Smooth muscle cell (in vitro differentiated cells): ENCODE measurements at regions not wholly inside any gene's neighbourhood (a gene's known extent, or its start where the extent isn't known, plus 50 kb on each side); places are given as distances from the start of the nearest gene placed in this dataset.

Source experiments
- DNase-seq: peaks from one replicate; lab custom pipeline; 2025; ENCODE audit not compliant: unreplicated experiment; lab: John Stamatoyannopoulos, UW
- H2AFZ ChIP-seq: fragments of 200-600 bp; sonication (generic); 2 replicates; pipeline ENCODE4 v1.6.0; 2016; ENCODE audit warnings: antibody characterized with exemption, low read depth, mild to moderate bottlenecking
- H3F3A ChIP-seq: fragments of 200-600 bp; sonication (generic); 2 replicates; pipeline ENCODE4 v1.6.0; 2017; ENCODE audit warnings: antibody characterized with exemption, low read depth
- H3K27ac ChIP-seq: fragments of 200-600 bp; sonication (generic); 2 replicates; pipeline ENCODE4 v1.5.1; 2016; ENCODE audit warnings: low read depth, mild to moderate bottlenecking
- H3K27me3 ChIP-seq: fragments of 200-600 bp; sonication (generic); 2 replicates; pipeline ENCODE4 v1.6.1; 2016; ENCODE audit warnings: low read depth, mild to moderate bottlenecking
- H3K36me3 ChIP-seq: fragments of 200-600 bp; sonication (generic); 2 replicates; pipeline ENCODE4 v1.5.1; 2016; ENCODE audit warnings: low read depth
- H3K4me1 ChIP-seq: fragments of 200-600 bp; sonication (generic); 2 replicates; pipeline ENCODE4 v1.5.1; 2016; ENCODE audit warnings: low read depth
- H3K4me2 ChIP-seq: fragments of 200-600 bp; sonication (generic); 2 replicates; pipeline ENCODE4 v1.6.0; 2016; ENCODE audit warnings: mild to moderate bottlenecking
- H3K4me3 ChIP-seq: fragments of 200-600 bp; sonication (generic); 2 replicates; pipeline ENCODE4 v1.5.1; 2016; ENCODE audit warnings: mild to moderate bottlenecking
- H3K79me2 ChIP-seq: fragments of 200-600 bp; sonication (generic); 2 replicates; pipeline ENCODE4 v1.6.0; 2016; ENCODE audit warnings: low read depth, mild to moderate bottlenecking
- H3K9ac ChIP-seq: fragments of 200-600 bp; sonication (generic); 2 replicates; pipeline ENCODE4 v1.6.0; 2016; ENCODE audit warnings: low read depth
- H3K9me3 ChIP-seq: fragments of 200-600 bp; sonication (generic); replicated peaks from 2 replicates; pipeline ENCODE4 v1.5.1; 2016; ENCODE audit warnings: low read depth
- H4K20me1 ChIP-seq: fragments of 200-600 bp; sonication (generic); 2 replicates; pipeline ENCODE4 v1.6.0; 2016; ENCODE audit warnings: low read depth
- CTCF ChIP-seq: fragments of 200-600 bp; sonication (generic); IDR thresholded peaks from 2 replicates; pipeline ENCODE4 v1.5.1; 2017; ENCODE audit warnings: borderline replicate concordance, mild to moderate bottlenecking, antibody characterized with exemption; ENCODE audit not compliant: insufficient read depth, poor library complexity, severe bottlenecking
- WGBS: methylation state at CpG from one replicate; pipeline ENCODE4 v1.1.7; 2016; ENCODE audit warnings: low lambda C conversion rate; 5-methylcytosine and 5-hydroxymethylcytosine counted together

GRCh38 chr14:56892959-56893358, 82.7 kb upstream of the OTX2 start:
- H3K79me2 ChIP-seq, result no peaks in the 10 kb centered on the region
- peaks cover 59% of the 10 kb centered on the region for H3K4me1 ChIP-seq
- no peaks in the 10 kb centered on the region for H4K20me1 ChIP-seq
- H3F3A ChIP-seq, result no peaks in the 10 kb centered on the region
- no peak overlapping the region for H3K4me2 ChIP-seq
- H3K4me3 ChIP-seq, result no peak overlapping the region
- H3K9ac ChIP-seq, result no peak overlapping the region
- WGBS, result 48% methylated on average over 5 of the region's 5 CpGs
- no peak for TF ChIP-seq CTCF
- no peaks in the 10 kb centered on the region for H3K9me3 ChIP-seq
- H2AFZ ChIP-seq, result no peak overlapping the region
- no peaks in the 10 kb centered on the region for H3K36me3 ChIP-seq
- H3K27me3 ChIP-seq, result peaks cover 20% of the 10 kb centered on the region
- H3K27ac ChIP-seq, result no peak overlapping the region
- no peak for DNase-seq

DNA sequence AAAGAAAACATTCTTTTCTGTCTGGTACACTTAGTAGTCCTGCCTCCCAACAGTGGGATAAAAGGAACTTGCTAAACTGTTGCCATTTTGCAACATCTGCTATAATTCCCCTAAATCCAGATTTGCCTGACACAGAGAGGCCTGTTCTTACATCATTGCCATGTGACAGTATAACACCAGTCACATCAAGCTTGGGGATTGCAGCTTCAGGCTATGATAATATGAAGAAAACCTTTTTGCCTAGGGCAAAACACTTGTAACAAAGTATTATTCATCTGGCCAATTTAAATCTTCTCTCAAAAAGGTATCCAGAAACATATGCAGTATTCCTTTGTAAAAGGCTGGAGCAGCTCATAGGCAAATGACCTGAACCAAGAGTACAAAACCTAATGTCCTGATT, 80.9 kb upstream of the OTX2 start:
- no peak overlapping the region for H3K27ac ChIP-seq

GRCh38 chr14:56889705-56890104, 79.4 kb upstream of the OTX2 start:
- 93% methylated on average over 2 of the region's 2 CpGs for WGBS

More for the DNA sequence above, 80.9 kb upstream of the OTX2 start:
- Histone ChIP-seq H2AFZ (no peak overlapping the region), H3K4me1 (peaks cover 69% of the 10 kb centered on the region), H4K20me1 (no peaks in the 10 kb centered on the region), H3K4me3 (no peak overlapping the region), H3F3A (no peaks in the 10 kb centered on the region), H3K79me2 (no peaks in the 10 kb centered on the region), H3K4me2 (no peak overlapping the region), H3K9me3 (no peaks in the 10 kb centered on the region), H3K27me3 (peaks cover 20% of the 10 kb centered on the region), H3K9ac (no peak overlapping the region), H3K36me3 (no peaks in the 10 kb centered on the region)
- TF ChIP-seq CTCF, result no peak
- no peak for DNase-seq

More at GRCh38 chr14:56889705-56890104, 79.4 kb upstream of the OTX2 start:
- H2AFZ ChIP-seq, result no peak overlapping the region
- H3K4me1 ChIP-seq, result peaks cover 84% of the 10 kb centered on the region
- H3K79me2 ChIP-seq, result no peaks in the 10 kb centered on the region
- H3K4me3 ChIP-seq, result no peak overlapping the region
- no peak overlapping the region for H3K27ac ChIP-seq
- no peak for TF ChIP-seq CTCF
- H3K36me3 ChIP-seq, result no peaks in the 10 kb centered on the region
- H3K9me3 ChIP-seq, result no peaks in the 10 kb centered on the region
- H3K9ac ChIP-seq, result no peak overlapping the region
- no peak for DNase-seq
- peaks cover 20% of the 10 kb centered on the region for H3K27me3 ChIP-seq
- no peaks in the 10 kb centered on the region for H3F3A ChIP-seq
- H3K4me2 ChIP-seq, result no peak overlapping the region
- H4K20me1 ChIP-seq, result no peaks in the 10 kb centered on the region
